NCI-H2171 (cell line): ENCODE measurements at regions not wholly inside any gene's neighbourhood (a gene's known extent, or its start where the extent isn't known, plus 50 kb on each side); places are given as distances from the start of the nearest gene placed in this dataset.
"Not testable (repeated sequence)": the region's sequence is repeated elsewhere in the genome, so short reads cannot be mapped to it uniquely, and the experiment has no call there.

Experiments
- DNase-seq: peaks from one replicate; lab custom pipeline; 2025; lab: John Stamatoyannopoulos, UW

- DNase-seq, result no peak
These were observed 273.2 kb upstream of the RGPD4 start for GRCh38 chr2:107553539-107553938.

GRCh38 chr2:107556038-107556627 lies 270.6 kb upstream of the RGPD4 start:
- DNase-seq, result peak; percentile 11

DNA sequence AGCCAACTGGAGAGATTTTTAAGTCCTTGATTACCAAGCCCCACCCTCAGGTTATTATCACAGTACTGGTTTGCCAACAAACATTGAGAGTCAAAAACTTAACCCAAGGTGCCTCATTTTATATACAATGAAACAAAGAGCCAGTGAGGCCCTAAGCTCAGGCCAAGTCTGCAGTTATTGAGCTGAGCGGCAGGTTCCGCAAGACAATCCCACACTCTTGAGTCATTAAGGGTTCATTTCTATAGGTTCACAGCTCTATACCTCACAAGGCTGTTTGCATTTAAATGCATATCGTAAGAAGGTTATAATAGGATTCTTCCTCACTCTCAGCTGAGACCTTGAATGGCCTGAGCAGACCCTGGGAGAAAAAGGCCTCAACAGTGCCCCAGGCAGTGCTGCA lies 268.4 kb upstream of the RGPD4 start:
- DNase-seq, result no peak

DNA sequence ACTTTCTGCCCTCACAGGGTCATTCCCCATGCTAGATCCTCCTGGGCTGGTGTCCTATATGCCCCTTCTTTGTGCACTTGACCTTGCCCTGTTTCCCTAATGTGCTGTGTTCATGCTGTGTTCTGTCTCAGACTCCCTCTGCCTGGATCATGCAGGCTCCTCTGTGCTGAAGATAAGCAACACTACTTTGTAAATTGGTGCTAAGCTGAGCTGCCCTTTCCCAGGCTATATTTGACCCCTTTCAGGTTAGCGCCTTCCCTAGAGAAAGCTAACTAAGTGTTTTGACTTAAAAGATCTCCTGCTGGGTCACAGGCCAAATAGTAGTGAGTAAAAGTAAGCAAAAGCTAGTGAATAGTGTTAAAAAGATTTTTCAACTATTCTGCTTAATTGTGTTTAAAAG lies 257.2 kb upstream of the RGPD4 start:
- no peak for DNase-seq

DNA sequence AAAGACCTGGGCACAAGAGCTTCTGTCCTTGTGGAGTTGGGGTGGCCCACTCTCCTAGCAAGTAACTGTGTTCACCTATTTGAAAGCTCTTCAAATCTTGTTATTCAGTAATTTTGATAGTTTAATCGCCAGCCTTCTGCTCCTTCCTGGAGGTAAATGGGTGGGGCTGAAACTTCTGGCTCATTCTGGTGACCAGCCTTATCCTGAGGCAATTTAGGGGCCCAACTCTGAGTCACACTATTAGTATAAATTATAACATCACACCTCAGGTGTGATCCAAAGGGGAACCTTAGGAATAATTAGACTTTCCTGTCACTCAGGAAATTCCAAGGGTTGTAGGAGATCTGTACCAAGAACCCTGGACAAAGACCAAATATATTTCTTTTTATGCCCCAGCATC lies 255.8 kb upstream of the RGPD4 start:
- DNase-seq, result no peak

GRCh38 chr2:107572890-107573289 lies 253.8 kb upstream of the RGPD4 start:
- not testable (repeated sequence) for DNase-seq

GRCh38 chr2:107576991-107577390 lies 249.7 kb upstream of the RGPD4 start:
- DNase-seq, result no peak

- DNase-seq, result no peak
These were observed 244.2 kb upstream of the RGPD4 start for GRCh38 chr2:107582487-107582886.

- no peak for DNase-seq
These were observed 242.1 kb upstream of the RGPD4 start for GRCh38 chr2:107584577-107584976.

DNA sequence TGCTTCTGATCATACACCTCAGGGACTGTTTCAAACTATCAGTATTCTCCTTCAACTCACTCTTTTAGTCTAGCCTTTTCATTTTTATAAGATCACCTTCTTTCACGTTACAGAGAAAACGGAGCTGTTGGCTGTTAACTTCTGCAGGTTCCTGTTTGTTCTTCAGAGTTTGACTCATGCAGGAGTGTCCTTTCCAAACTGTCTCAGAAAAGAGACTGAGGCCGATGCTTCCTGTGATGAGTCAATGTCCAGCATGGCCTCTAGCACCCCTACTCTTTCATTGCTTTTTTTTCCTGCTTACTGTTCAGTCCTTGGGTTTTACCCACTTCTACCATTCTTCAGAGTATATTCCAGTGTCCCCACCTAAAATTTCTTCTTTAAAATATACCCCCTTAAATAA lies 240.8 kb upstream of the RGPD4 start:
- no peak for DNase-seq

DNA sequence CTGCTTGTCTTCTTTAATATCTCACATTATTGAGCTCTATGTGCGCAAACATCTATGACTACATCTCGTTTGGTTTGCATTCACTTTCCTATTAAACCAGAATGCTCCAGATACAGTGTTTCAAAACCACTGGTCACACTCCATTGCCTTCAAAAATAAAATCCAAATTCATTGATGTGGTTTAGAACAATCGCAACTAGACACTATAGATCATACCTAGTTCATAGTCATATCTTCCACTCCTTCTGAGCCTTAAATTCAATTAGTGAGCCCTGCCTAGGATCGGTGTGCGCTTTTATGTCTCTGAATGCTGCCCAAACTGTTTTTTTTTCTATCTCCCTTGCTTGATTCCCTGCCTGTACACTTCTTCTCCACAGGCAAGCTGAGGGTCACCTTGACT lies 238.5 kb upstream of the RGPD4 start:
- no peak for DNase-seq

- DNase-seq, result peak; percentile 79
These were observed 237.6 kb upstream of the RGPD4 start for GRCh38 chr2:107589079-107589491.

GRCh38 chr2:107591561-107592279 lies 235.0 kb upstream of the RGPD4 start:
- DNase-seq, result no peak

DNA sequence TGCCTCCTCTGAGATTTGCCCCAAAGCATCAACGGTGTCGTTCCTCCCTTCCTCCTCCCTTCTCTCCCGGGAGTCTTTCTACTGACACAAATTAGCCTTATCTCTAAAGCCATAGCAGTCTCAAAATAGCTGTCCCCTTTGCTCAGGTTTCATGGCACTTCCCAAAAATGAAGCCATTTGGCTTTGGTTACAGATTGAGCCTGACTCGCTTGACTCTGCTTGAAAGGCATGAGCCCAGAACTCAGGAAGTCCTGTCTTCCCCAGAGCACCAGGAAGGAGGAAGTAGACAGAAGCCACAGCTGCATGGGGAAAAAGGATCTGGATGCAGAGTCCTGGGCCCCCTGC lies 234.4 kb upstream of the RGPD4 start:
- no peak for DNase-seq

GRCh38 chr2:107595285-107595684 lies 231.4 kb upstream of the RGPD4 start:
- no peak for DNase-seq

DNA sequence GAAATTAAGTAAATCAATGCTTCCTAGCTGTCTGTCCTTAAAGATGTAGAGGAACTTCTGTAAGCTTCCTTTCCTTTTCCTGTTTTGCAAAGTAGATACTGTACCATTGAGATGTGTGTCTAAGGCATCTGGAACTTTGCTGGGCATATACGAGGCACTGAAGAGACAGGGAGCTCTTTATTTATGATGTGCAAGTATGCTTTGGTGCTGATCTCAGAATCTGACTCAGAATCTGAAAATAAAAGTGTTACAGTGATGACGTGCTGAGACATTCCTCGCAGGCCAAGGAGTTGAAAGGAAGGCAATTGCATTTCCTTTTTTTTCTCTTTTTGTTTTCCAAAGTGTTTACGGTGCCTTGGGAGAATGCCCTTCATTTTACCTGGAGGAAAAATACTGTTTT lies 230.9 kb upstream of the RGPD4 start:
- no peak for DNase-seq

DNA sequence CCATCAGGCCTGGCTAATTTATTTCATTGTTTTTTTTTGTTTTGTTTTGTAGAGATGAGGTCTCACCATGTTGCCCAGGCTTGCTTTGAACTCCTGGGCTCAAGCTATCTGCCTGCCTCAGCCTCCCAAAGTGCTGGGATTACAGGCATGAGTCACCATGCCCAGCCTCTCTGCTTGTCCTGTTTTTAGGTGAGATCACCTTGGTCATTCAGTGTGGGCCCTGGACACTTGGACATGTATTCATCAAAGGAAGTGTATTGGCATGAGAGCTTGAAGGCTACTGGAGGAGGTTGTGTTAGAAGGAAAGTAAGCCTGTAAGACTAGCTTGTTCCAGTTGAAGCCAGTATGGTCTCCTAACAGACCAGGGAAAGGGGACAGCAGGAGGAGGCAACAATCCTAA lies 229.2 kb upstream of the RGPD4 start:
- DNase-seq, result no peak

- DNase-seq, result no peak
These were observed 223.9 kb upstream of the RGPD4 start for GRCh38 chr2:107602801-107603200.

- DNase-seq, result no peak
These were observed 219.6 kb upstream of the RGPD4 start for GRCh38 chr2:107607054-107607453.

GRCh38 chr2:107607473-107607872 lies 219.2 kb upstream of the RGPD4 start:
- no peak for DNase-seq

- DNase-seq, result no peak
These were observed 211.7 kb upstream of the RGPD4 start for GRCh38 chr2:107615039-107615438.

GRCh38 chr2:107618769-107619168 lies 207.9 kb upstream of the RGPD4 start:
- no peak for DNase-seq

GRCh38 chr2:107621186-107622165 lies 205.2 kb upstream of the RGPD4 start:
- no peak for DNase-seq
